ENCODE measurements at regions not wholly inside any gene's neighbourhood (a gene's known extent, or its start where the extent isn't known, plus 50 kb on each side); places are given as distances from the start of the nearest gene placed in this dataset.

DNA sequence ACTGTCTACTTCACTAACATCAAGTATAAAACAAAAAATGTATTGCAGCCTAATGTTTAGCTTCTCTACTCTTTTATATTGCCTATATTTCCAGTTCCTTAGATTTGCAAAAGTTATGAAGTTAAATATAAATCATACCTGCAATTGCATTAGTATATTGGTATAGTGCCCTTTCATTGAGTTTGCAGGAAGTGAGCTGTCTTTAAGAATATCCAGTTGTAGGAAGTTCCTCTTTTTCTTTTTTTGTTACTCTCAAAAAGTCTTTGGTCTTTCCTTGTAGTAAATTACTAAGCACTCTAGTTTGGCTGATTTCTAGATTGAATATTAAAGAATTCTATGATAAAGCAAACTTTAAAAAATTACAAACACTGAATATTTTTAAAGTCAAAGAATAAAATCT, 71.3 kb upstream of the FN1 start:
- TF ChIP-seq HDGF (IDR thresholded peaks at IDR 0.05; ENCODE audit: borderline replicate concordance) (no peak), LEF1 (IDR thresholded peaks at IDR 0.05; ENCODE audit: borderline replicate concordance) (no peak), TARDBP (IDR thresholded peaks at IDR 0.05) (no peak), SUZ12 (IDR thresholded peaks at IDR 0.05) (no peak), FOXK2 (IDR thresholded peaks at IDR 0.05) (no peak), L3MBTL2 (conservative IDR thresholded peaks at IDR 0.05) (no peak), ARNT (IDR thresholded peaks at IDR 0.05) (no peak), ZNF384 (IDR thresholded peaks at IDR 0.05) (no peak), ELF4 (IDR thresholded peaks at IDR 0.05) (no peak), CTBP1 (IDR thresholded peaks at IDR 0.05; ENCODE audit: borderline replicate concordance) (no peak), FOXM1 (IDR thresholded peaks at IDR 0.05; ENCODE audit: borderline replicate concordance) (no peak), SP1 (IDR thresholded peaks at IDR 0.05) (no peak), BHLHE40 (IDR thresholded peaks at IDR 0.05; ENCODE audit: borderline replicate concordance) (no peak), NFRKB (IDR thresholded peaks at IDR 0.05) (no peak), FOXA1 (IDR thresholded peaks at IDR 0.05) (no peak)
- TF ChIP-seq, protein P1, sequence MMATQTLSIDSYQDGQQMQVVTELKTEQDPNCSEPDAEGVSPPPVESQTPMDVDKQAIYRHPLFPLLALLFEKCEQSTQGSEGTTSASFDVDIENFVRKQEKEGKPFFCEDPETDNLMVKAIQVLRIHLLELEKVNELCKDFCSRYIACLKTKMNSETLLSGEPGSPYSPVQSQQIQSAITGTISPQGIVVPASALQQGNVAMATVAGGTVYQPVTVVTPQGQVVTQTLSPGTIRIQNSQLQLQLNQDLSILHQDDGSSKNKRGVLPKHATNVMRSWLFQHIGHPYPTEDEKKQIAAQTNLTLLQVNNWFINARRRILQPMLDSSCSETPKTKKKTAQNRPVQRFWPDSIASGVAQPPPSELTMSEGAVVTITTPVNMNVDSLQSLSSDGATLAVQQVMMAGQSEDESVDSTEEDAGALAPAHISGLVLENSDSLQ (IDR thresholded peaks at IDR 0.05): no peak
- DNase-seq (ENCODE audit: extremely low spot score): no peak
- CTCF ChIA-PET: no interaction called here
- POLR2A ChIA-PET: no interaction called here

- no peak for TF ChIP-seq L3MBTL2 (conservative IDR thresholded peaks at IDR 0.05)
- no peak for TF ChIP-seq SP1 (IDR thresholded peaks at IDR 0.05)
- TF ChIP-seq HDGF (IDR thresholded peaks at IDR 0.05; ENCODE audit: borderline replicate concordance): no peak
- TF ChIP-seq, protein P1 (IDR thresholded peaks at IDR 0.05): no peak
- no peak for TF ChIP-seq ZNF384 (IDR thresholded peaks at IDR 0.05)
- TF ChIP-seq SUZ12 (IDR thresholded peaks at IDR 0.05): no peak
- TF ChIP-seq FOXA1 (IDR thresholded peaks at IDR 0.05): no peak
- TF ChIP-seq FOXM1 (IDR thresholded peaks at IDR 0.05; ENCODE audit: borderline replicate concordance): no peak
- no peak for DNase-seq (ENCODE audit: extremely low spot score)
- CTCF ChIA-PET: no interaction called here
- POLR2A ChIA-PET: no interaction called here
Measured at GRCh38 chr2:215506604-215506990, 70.7 kb upstream of the FN1 start.

DNA sequence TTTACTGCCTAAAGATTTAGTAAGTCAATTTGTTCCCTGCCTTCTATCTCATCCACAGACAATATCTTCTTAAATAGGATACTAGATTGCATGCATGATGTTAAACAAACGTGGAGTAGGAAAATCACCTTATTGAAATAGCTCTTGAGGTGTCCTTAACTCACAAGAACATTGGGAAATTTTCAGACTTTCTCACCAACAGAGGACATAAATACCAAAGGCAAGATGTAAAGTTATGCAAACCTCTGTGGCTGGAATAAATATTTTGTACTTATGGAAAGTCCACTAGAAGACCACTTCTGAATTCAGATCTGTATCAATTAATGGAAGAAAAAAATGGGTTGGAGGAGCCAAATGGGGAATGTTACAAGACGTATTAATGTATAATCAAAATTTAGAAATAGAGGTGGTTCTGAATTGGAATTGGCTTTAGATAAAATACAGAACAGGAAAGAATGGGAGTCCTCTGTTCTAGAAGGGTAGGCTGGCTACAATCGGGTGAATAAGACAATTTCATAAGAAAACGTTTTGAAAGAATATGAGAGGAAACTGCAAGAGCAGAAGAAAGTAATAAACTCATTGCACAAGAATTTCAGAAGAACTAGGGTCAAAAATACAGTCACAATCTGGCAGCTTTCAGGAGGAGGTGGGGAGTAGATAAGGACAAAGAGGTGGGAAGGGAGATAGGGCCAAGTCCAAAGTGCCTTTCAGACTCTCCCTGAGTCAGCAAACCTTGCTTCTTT, 69.3 kb upstream of the FN1 start:
- CTCF ChIA-PET: no interaction called here
- TF ChIP-seq BHLHE40 (IDR thresholded peaks at IDR 0.05; ENCODE audit: borderline replicate concordance) (no peak), FOXM1 (IDR thresholded peaks at IDR 0.05; ENCODE audit: borderline replicate concordance) (no peak), LEF1 (IDR thresholded peaks at IDR 0.05; ENCODE audit: borderline replicate concordance) (no peak), FOXK2 (IDR thresholded peaks at IDR 0.05) (no peak), CTBP1 (IDR thresholded peaks at IDR 0.05; ENCODE audit: borderline replicate concordance) (no peak), FOXA1 (IDR thresholded peaks at IDR 0.05) (no peak), TARDBP (IDR thresholded peaks at IDR 0.05) (no peak), ZNF384 (IDR thresholded peaks at IDR 0.05) (no peak)
- POLR2A ChIA-PET: no interaction called here
- no peak for DNase-seq (ENCODE audit: extremely low spot score)

- no peak for DNase-seq (ENCODE audit: extremely low spot score)
- no peak for TF ChIP-seq FOXA1 (IDR thresholded peaks at IDR 0.05)
- no peak for TF ChIP-seq ELF4 (IDR thresholded peaks at IDR 0.05)
- POLR2A ChIA-PET: no interaction called here
- CTCF ChIA-PET: no interaction called here
Measured at GRCh38 chr2:215504547-215504946, 68.7 kb upstream of the FN1 start.

DNA sequence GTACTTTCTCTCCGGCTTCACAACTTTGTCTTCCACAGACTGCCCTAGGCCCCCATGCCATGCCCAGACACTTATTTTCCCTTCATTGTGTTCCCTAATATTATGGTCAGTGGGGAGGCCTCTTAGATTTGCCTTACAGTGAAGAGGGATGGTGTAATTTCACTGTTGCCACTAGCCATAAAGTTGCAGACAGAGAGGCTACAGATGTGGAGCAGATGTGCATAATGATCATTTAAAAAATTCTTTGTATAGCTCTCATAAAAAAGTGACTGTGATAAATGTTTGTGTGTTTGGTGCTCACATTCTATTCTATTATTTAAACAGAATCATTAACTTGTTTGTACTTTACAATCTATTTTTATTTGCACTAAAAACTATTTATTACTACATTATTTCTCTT, 67.5 kb upstream of the FN1 start:
- ChIA-PET POLR2A (no interaction called here), CTCF (no interaction called here)
- DNase-seq (ENCODE audit: extremely low spot score): no peak
- TF ChIP-seq FOXA1 (IDR thresholded peaks at IDR 0.05) (no peak), ARNT (IDR thresholded peaks at IDR 0.05) (no peak), HDGF (IDR thresholded peaks at IDR 0.05; ENCODE audit: borderline replicate concordance) (no peak), ZNF384 (IDR thresholded peaks at IDR 0.05) (no peak), FOXM1 (IDR thresholded peaks at IDR 0.05; ENCODE audit: borderline replicate concordance) (no peak), TARDBP (IDR thresholded peaks at IDR 0.05) (no peak), L3MBTL2 (conservative IDR thresholded peaks at IDR 0.05) (no peak), CTBP1 (IDR thresholded peaks at IDR 0.05; ENCODE audit: borderline replicate concordance) (no peak), SUZ12 (IDR thresholded peaks at IDR 0.05) (no peak), ELF4 (IDR thresholded peaks at IDR 0.05) (no peak), NFRKB (IDR thresholded peaks at IDR 0.05) (no peak), SP1 (IDR thresholded peaks at IDR 0.05) (no peak), BHLHE40 (IDR thresholded peaks at IDR 0.05; ENCODE audit: borderline replicate concordance) (no peak), FOXK2 (IDR thresholded peaks at IDR 0.05) (no peak), LEF1 (IDR thresholded peaks at IDR 0.05; ENCODE audit: borderline replicate concordance) (no peak)
- TF ChIP-seq, protein P1 (IDR thresholded peaks at IDR 0.05): no peak

GRCh38 chr2:215500466-215500865, 64.6 kb upstream of the FN1 start:
- no peak for TF ChIP-seq FOXA1 (IDR thresholded peaks at IDR 0.05)
- TF ChIP-seq CTBP1 (IDR thresholded peaks at IDR 0.05; ENCODE audit: borderline replicate concordance): no peak
- TF ChIP-seq ZNF384 (IDR thresholded peaks at IDR 0.05): no peak
- no peak for TF ChIP-seq SUZ12 (IDR thresholded peaks at IDR 0.05)
- TF ChIP-seq LEF1 (IDR thresholded peaks at IDR 0.05; ENCODE audit: borderline replicate concordance): no peak
- no peak for TF ChIP-seq SP1 (IDR thresholded peaks at IDR 0.05)
- no peak for TF ChIP-seq FOXK2 (IDR thresholded peaks at IDR 0.05)
- no peak for TF ChIP-seq FOXM1 (IDR thresholded peaks at IDR 0.05; ENCODE audit: borderline replicate concordance)
- TF ChIP-seq NFRKB (IDR thresholded peaks at IDR 0.05): no peak
- TF ChIP-seq, protein P1 (IDR thresholded peaks at IDR 0.05): no peak
- no peak for TF ChIP-seq L3MBTL2 (conservative IDR thresholded peaks at IDR 0.05)
- TF ChIP-seq HDGF (IDR thresholded peaks at IDR 0.05; ENCODE audit: borderline replicate concordance): no peak
- no peak for TF ChIP-seq ARNT (IDR thresholded peaks at IDR 0.05)
- no peak for TF ChIP-seq BHLHE40 (IDR thresholded peaks at IDR 0.05; ENCODE audit: borderline replicate concordance)
- TF ChIP-seq ELF4 (IDR thresholded peaks at IDR 0.05): no peak
- no peak for TF ChIP-seq TARDBP (IDR thresholded peaks at IDR 0.05)
- no peak for DNase-seq (ENCODE audit: extremely low spot score)
- ChIA-PET CTCF (no interaction called here), POLR2A (no interaction called here)

Data from HEK293T (cell line).